GM18508 (cell line): ENCODE measurements at regions not wholly inside any gene's neighbourhood (a gene's known extent, or its start where the extent isn't known, plus 50 kb on each side); places are given as distances from the start of the nearest gene placed in this dataset.

Experiments used
- ATAC-seq: cut with Tn5 transposase; IDR thresholded peaks from one replicate; pipeline ENCODE4 v1.9.1; 2021; ENCODE audit warnings: moderate number of reproducible peaks; ENCODE audit not compliant: insufficient read depth, unreplicated experiment

DNA sequence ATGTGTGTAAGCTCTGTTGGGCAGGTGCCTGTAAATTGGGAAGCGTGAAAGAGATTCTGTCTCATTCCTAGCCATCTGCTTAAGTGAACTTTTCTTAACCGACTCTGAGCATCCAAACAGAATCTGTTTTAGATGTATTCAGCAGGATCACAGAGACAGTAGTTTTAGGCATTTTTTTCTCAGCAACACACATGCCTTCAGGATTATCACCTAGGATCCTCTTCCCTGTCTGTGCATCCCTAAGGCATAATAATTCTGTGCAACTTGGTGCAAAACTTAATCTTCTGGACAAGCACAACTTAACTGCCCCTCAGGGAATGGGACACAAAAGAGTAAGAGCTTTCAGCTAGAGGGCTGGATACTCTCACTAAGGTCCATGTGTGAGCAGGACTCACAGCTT is 284.8 kb downstream of the C7orf25 start:
- ATAC-seq, result no peak

DNA sequence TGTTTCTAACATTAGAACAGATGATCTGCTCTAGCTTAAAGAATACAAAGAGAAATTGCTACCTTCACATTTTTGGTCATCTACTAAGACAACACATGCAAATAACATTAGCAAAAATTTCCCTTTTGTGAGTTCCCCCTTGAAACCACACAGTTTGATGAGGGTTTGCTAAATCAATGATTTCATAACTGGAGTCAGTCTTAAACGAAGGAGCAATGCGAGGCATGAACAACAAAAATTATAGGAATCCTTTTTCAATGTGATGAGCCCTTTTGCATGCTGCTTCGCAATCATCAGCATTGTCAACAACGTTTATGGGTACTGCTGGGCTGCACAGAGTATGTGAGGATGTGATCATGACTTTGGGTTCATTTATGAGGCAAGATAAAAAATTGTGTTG is 286.4 kb downstream of the C7orf25 start:
- no peak for ATAC-seq

DNA sequence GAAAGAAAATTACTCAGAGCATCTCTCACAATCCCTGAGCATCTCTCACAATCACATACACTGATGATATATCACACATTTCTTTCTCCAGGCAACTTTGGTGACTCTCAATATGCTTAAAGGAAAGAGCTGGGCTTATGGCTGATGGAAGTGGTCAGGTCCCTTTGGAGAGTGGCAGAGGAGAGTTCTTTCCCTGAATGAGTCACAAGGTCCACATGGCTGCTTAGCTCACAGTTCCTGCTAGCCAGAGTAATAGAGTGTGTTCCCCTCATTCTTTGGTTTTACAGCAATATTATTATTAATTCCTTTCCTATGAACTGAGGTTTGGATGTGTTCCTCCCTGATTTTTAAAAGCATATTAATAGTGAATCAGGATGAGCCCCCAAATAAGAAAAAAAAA is 287.4 kb downstream of the C7orf25 start:
- ATAC-seq, result no peak

DNA sequence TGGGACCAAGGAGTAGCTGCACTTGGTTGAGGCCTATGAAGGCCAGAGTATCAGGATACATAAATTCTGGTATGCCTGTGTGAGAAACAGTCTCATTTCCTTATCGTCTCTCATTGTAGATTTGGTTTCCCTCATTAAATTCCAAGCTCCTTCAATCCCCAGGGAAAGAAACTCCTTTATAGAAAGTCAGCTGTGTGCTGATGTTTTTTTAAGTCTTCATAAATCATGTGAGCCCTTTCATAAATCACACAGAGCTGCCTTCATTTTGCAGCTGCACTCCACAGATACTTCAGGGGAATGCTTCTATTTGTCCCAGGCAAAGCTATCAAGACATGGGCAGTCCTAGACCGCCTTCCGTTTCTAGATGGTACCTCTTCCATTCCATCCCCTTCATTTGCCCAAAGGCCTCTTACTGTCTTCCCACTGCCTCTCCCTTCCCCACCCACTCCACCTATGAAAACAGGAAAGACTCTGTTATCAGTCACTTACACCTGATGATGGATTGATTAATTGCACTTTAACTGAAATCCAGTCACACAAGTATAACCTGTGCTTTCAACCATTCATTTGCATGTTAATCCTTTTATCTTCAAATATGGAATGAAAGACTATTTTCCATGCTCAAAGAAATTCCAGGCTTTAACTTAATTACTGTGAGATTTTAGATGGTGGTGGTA is 290.2 kb downstream of the C7orf25 start:
- ATAC-seq, result no peak

DNA sequence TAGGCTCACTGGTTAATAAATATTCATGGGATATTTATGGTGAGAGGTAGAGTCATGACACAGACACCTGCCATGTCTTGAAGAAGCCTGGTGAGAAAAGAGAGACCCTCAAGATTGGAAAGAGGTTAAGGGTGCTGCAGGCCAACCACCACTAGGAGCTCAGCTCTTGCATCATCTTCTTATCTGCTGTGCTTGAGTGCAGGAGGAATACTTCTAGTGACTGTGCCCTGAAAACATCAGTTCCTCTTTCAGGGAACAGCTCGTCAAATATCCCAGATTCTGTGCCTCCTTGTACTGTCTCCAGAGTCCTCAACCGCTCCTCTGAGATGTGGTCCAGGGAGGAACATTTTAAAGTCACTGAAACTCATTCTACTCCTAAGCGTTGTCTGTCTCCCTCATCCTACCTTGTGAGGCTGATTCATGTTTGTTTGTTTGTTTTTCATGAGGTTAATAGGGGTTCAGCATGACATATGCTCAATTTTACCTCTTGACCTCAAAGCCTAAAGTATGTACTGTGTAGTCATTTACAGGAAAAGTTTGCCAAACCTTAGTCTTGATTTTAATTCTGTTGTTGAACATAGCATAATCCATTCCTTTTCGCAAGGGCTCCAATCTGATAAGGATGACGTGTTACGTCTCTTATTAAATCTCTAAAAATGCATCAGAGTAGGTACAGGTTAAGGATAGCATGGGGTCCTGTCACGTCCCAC is 293.1 kb downstream of the C7orf25 start:
- ATAC-seq, result no peak

DNA sequence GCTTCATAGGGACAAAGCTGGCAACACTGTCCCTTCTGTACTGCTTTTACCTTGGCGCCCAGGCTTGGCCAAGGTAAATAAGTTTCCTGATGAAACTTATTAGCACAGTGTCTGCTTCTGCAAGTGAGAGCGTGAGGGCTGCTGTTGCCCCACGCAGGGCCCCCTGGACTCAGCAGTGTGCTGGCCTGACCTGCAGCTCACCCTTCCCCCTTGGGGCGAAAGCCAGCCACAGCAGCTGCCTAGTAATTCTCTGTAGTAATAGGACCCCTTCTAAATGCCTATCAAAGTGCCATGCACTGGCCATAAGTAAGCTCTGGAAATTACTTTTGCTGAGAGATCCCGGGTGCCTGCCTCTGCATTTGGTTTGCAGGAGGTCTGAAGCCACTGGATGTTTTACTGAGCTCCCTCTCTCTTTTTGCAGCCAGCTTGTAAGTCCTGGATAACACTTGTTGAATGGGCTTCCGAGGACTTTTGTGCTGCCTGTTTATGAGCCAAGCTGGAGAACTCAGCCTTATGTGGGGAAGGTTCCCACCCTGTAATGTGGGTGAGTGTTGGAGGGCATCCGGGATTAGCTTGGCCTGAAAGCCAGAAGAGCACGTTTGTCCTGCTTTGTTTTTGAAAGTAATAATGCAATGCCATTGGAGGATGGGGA is 293.9 kb downstream of the C7orf25 start:
- no peak for ATAC-seq

DNA sequence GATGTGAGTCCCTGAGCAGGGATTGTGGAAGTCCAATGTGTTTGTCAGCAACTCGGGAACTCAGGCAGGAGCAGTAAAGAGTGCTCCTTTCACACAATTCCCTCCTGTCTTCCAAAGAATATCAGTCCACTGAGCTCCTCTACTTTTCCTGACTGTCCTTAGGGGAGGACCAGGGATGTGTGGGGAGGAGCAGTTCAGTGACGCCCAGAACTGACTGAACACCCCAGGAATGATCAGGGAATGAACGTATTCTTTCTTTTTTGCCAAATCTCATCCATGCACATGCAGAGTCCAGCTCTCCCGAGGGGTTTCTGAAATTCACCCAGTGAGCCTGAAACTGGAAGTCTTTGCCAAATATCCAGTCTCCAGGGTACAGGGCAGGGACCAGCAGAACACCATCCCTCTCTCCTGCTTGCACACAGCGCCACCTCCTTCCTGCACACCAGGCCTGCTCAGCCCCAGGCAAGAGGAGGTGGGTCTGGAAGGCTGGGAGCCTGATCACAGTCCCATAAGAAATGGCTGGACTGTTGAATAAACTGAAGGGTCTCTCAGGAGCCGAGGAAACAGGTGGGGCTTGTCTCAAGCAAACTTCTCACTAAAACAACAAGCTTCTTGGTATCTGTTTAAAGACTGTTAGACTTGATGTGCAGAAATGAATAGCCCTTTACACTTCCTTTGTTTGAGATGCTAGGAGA is 294.7 kb downstream of the C7orf25 start:
- ATAC-seq, result no peak

DNA sequence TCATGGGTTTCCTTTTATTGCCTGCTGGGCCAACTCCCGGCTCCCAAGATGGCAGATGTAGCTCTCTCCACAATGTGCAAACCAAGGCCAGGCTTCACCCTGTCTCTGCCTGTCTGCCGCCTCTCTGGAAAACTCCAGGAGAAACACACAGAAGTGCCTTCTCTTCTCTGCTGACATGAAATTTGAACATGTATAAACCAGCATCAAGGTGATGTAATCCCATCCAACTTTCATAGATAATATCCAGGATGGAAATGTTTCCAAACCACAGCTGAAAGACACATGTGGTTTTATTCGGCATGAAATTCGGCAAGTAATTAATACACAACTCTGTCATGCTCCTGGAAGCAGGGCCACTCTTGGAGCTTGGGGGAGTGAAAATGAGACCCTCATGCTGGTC is 297.2 kb downstream of the C7orf25 start:
- ATAC-seq, result no peak

DNA sequence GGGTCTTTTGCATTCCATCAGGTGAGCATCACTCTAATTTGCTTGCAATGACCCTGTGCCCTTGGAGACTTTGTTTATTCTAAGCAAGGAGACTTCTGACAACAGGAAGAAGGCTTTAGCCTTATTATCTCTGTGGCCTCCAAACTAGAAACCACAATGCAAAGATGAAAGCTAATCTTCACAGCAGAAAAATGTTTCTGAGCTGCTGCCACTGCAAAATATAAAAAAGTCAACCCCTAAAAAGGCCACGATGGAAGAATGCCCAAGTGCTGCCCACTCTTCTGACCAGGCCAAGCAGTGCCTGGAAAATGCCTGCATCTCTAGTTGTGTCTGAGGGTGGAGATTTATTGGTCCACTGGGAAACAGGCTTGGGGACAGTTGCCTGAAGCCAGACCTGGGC is 299.9 kb downstream of the C7orf25 start:
- ATAC-seq, result no peak

DNA sequence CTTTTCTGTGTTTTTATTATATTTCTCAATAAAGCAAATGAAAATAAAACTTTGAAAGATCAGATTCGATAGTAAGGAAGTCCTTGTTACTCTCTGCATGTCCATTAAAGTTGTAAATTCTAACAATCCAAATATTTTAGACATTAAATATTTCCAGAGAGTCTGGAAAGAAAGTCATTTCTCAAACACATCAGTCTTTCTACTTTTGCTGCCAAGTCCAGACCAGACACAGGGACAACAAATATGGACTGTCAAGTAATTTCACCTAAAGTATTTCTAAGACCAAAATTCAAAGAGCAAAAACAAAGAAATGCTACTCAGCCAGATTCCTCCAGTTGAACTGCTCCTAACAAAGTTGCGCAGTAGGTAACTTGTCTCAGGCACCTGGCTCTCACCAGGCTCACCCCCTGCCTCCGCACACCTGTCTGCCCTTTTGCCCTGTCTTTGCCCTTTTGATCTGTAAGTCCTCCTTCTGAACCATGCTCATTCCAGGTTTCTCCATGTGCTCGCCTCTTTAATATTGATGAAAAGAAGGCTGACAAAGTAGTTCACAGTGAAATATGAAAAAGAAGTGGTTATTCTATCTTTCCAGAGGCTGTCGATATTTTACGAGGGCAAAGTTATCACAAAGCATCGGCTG is 300.5 kb downstream of the C7orf25 start:
- ATAC-seq, result no peak

DNA sequence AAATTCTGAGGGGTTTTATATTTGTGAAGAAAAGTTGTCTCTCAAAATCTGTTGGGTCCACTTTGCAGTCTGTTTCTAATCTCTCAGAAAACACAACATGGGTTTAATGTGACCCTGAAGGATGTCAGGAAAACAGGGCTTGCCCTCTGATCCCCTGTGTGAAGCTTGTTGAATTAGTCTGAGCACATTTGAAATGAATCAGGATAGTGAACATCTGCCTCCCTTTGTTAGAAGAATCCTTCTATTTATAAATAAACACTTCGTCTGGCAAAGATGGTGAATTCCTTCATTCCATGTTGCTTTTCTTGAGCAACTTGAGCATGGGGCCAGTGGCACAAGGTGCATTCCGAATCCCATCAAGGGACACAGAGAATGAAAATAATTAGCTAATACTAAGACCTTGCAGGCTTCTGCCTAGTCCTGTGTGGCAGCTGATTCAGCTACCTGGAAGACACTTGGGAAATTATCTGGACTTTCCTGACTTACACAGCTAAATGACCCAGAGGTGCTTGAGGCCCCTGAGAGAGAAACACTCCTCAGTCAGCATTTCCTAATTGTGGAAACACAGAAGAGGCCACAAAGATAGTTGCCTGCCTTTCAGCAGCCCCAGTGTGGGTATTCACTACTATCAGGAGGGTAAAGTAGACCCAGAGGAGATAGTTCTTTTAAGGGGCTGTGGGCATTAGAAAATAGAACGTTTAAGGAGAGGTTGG is 305.5 kb downstream of the C7orf25 start:
- no peak for ATAC-seq

DNA sequence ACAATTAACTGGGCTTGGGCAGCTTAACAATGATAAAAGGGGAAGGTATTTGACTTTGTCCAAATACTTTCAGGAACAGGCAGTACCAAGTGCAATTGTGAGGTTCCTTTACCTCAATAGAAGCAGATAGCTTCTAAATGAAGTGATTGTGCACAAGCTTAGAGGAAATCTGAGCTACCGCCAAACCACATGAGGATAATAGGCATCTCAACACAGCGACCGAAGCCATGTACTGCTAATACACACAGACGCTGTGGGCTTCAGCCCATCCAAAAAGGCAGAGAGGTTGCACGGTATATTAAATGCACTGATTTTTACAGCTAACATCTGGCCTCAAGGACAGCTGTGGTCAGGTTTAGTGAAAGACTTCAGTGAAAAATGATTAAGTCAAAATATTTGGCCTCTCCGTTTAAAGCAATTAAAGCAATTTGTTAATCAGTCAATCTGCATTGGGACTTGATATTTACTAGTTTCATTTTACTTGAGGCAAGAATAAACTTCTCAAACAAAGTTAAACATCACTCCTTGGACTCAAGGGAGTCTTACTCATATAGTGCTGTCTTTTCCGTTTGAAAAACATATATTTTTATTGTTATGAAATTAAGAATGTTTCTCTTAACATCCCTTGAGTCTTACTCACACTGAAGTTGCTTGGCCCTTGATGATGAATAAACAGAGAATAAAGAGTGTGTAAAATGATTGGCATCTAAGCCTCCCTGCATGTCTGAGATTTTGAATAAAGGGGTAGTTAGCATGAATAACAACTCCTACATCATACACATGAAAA is 306.3 kb downstream of the C7orf25 start:
- no peak for ATAC-seq

DNA sequence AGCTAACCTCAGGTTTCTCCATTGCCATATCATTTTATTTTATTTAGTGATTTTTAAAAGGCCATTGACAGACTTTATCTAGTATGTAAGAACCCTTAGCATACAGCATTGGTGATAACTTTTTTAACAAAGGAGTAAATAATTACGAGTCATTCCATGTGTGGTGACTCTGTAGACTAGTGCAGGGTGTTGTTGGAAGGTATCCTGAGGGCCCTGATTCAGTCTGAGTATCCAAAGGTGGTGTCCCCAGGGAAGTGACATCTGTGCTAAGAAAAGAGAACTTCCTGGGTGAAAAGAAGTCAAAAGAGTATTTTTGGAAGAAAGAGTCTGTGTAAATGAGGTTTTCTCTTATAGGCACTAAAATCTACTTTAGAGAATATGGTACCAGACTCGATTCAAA is 308.4 kb downstream of the C7orf25 start:
- ATAC-seq, result no peak

DNA sequence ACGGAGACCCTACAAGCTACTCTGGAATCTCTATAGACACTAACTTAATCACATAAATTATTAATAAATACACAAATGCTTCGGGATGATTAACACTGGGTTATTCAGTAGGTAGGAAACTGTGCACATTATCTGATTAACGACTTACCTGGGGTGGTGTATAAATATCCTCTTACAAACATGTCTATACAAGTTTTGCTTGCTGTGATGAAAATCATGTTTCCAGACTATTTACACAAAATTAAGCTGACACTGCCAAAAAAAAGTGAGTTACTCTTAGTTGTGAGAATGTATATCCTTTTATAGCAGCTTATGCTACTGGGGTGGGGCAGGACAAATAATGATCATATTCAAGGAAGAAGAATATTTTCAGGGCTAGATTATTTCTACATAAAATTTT is 314.6 kb downstream of the C7orf25 start:
- ATAC-seq, result no peak

DNA sequence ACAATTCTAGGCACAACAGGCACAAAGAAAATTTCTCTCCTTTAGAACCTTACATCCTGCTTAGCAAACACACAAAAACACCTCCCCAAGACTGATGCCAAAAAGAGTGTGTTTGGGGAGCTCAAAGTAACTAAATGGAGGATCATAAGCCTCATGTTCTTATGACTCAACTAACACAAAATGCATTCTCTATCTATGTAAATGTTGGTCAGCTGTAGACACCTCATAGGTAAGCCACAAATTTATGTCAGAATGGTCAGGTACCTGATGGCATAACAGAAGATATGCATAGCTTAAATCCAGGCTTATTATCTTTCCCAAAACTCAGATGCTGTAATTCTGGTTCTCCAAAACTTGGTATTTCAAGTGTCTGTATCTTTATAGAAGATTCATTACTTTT is 315.1 kb downstream of the C7orf25 start:
- no peak for ATAC-seq

DNA sequence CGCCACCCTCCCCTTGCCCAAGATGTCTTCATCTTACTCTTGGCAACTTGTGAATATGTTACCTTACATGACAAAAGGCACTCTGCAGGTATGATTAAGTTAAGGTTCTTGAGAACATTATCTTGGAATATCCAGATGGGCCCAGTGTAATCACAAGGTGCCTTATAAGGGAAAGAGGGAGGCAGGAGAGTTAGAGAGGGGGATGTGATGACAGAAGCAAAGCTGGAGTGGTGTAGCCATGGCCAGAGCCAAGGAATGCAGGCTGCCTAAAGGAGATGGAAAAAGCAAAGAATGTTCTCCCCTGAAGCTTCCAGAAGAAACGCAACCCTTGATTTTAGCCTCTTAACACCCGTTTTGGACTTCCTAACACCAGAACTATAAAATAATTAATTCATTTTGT is 318.0 kb downstream of the C7orf25 start:
- no peak for ATAC-seq

DNA sequence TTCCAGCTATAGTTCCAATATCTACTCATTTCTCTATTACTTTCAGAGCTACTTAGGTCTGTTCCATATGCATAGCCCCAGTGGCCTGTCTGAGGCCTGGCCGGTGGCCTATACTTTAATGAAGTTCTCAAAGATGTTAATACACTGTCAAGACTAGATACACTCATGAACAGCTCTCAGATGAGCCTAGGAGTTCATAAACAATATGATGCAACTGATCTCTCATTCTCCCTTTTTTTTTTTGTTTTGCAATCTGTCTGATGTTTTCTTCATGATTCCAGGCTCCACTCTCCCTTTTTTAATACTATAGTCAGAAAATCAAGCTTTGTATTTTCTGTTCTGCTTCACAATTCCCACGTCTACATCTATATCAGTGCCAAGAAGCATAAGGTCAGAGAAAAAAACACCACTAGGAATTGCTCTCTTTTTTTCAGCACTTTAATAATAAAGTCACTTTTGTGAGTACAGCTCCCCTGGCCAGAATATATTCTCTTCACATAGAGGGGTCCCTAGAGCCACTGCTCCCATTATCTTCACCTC is 321.0 kb downstream of the C7orf25 start:
- no peak for ATAC-seq

DNA sequence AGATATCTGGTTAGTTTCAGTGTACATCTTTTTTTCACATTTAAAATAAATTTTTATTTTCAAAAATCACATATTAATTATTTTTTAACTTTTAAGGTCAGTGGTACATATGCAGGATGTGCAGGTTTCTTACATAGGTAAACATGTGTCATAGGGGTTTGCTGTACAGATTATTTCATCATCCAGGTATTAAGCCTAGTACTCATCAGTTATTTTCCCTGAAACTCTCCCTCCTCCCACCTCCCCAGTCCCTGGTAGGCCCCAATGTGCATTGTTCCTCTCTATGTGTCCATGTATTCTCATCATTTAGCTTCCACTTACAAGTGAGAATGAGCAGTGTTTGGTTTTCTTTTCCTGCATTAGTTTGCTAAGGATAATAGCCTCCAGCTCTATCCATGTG is 323.0 kb downstream of the C7orf25 start:
- no peak for ATAC-seq

DNA sequence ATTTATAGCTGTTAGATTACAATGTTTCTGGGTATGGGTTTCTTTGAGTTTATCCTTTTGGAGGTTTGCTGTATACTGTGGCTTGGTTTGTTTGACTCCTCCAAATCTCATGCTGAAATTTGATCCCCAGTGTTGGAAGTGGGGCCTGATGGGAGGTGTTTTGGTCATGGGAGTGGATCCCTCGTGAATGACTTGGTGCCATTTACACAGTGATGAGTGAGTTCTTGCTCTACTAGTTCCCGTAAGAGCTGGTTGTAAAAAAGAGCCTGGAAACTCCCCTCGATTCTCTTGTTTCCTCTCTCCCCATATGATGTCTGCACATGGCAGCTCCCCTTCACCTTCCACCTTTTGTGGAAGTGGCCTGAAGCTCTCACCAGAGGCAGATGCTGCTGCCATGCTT is 324.1 kb downstream of the C7orf25 start:
- ATAC-seq, result no peak
